A172 (cell line): ENCODE measurements at regions not wholly inside any gene's neighbourhood (a gene's known extent, or its start where the extent isn't known, plus 50 kb on each side); places are given as distances from the start of the nearest gene placed in this dataset.

Source experiments
- DNase-seq: peaks from one replicate; pipeline ENCODE4 v3.0.0-alpha.2; 2015; ENCODE audit warnings: low spot score

DNA sequence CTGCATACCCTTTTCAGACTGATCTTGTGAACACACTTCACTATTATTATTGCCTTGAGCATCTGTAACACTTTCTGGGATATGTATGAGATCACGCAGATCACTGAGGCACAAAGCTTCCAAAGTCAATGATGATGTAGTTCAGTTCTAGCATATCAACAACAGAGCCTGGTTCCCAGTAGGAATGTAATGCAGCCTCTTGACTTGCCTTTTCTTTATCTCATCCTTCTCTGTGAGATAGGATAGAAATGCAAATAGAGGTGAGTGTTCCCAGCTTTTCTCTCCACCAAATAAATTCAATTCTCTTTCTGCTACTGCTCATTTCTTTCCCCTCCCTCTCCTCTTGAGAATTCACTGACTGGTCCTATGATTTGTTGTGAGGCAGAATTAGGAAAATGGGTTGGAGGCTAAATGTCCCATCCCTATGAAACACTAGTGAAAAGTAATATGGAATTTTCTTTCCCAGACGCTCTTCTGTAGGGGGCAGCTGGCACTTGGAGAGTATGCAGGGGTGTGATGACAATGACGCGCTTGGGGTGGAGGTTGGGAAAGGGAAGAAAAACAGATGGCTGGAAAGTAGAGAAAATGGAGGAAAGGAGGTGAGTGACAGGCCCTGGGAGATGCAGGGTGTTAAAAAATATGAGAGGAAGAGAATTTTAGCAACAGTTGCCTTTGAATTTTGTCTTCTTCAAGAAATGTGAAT is 96.0 kb upstream of the TMTC1 start:
- DNase-seq, result no peak

GRCh38 chr12:29869946-29870345 is 86.2 kb upstream of the TMTC1 start:
- DNase-seq, result no peak

GRCh38 chr12:29867823-29868222 is 84.1 kb upstream of the TMTC1 start:
- no peak for DNase-seq

DNA sequence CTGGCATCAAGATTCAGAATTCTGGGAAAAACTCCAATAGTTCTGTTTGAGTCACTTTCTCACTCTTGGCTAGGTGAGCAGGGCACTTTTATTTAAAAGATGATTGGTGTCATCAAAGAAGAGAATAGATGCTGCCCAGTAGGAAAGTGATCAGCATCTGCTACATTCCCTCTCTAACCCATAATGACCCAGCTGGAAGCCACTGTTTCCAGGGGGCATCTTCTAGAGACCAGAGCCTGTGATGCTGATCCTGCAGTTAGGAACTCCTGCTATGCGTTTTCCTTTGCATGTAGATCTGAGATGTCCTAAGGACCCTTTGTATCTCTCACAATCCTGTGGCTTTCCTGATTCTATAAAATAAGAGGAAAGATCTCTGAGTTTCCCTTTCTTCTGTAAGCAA is 79.9 kb upstream of the TMTC1 start:
- DNase-seq, result no peak

GRCh38 chr12:29858270-29858786 is 74.6 kb upstream of the TMTC1 start:
- DNase-seq, result no peak

DNA sequence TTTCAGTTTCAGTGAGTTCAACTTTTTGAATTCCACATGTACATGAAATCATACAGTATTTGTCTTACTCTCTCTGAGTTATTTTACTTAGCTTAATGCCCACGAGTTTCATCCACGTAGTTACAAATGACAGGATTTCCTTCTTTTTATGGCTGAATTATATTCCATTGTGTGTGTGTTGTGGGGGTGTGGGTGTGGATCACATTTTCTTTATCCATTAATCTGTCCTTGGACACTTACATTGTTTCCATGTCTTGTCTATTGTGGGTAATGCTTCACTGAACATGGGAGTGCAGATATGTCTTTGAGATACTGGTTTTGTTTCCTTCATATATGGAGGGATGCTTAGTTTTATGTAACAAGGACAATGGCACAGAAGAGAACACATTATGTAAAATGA is 63.5 kb upstream of the TMTC1 start:
- DNase-seq, result no peak

DNA sequence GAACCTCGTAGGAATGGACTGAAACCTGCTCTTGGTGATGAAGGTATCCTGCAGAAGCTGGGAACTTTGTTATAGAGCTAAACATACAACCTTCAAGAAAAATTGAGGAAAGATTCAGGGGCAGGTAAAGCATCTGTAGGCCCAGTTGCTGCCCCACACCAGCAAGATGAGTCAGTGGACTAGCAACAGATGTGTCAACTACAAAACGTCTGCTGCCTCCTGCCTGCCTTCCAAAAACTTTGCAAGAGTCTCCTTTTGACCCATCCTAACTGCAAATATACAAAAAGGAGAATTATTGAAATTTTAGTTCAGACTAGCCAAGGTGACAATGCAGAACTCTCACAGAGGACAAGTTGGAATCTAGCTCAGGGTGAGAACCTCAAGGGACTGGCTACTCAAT is 60.9 kb upstream of the TMTC1 start:
- no peak for DNase-seq

DNA sequence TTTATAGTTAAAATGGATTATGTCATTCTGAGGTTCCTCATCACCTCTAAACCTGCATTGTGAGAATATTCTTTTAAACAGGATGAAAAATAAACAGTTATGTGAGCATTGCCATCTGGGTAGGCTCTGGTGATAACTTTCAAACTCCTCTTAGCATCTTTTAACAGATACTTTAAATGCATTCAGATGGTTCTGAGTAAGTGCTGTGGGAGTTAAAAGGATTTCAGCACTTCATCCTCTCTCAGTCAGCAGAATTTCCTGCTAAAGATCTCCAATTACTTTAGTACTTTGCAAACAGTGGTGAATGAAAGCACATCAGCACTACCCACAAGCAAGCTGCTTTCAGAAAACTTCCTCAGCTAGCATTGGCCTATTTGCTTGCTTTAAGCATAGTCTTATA is 59.3 kb upstream of the TMTC1 start:
- no peak for DNase-seq

- DNase-seq, result no peak
Measured at GRCh38 chr12:29838768-29839167, 55.0 kb upstream of the TMTC1 start.
